Liver (tissue), 8 donors: ENCODE measurements at regions not wholly inside any gene's neighbourhood (a gene's known extent, or its start where the extent isn't known, plus 50 kb on each side); places are given as distances from the start of the nearest gene placed in this dataset.
"Not testable (repeated sequence)": the region's sequence is repeated elsewhere in the genome, so short reads cannot be mapped to it uniquely, and the experiment has no call there.

Source experiments
- DNase-seq: peaks from one replicate; pipeline ENCODE4 v3.0.0-alpha.2; 2017; ENCODE audit warnings: low spot score
- H3K27ac ChIP-seq, 2 donors: one replicate each; pipeline ENCODE4 v1.7.0; 2013; ENCODE audit warnings: inconsistent platforms in 2 of 2, low read length in 2 of 2, control low read depth in 1 of 2, low read depth in 1 of 2, mild to moderate bottlenecking in 1 of 2
- H3K27me3 ChIP-seq, 4 donors: one replicate each; pipeline versions ENCODE4 v1.6.1 to v1.7.0; 2013; ENCODE audit warnings: low read length in 3 of 4, inconsistent platforms in 1 of 4, mild to moderate bottlenecking in 1 of 4, moderate library complexity in 1 of 4; ENCODE audit not compliant: control insufficient read depth in 4 of 4, insufficient read depth in 4 of 4
- H3K36me3 ChIP-seq, 4 donors: one replicate each; pipeline versions ENCODE4 v1.6.1 to v1.7.0; 2013; ENCODE audit warnings: low read length in 3 of 4, mild to moderate bottlenecking in 3 of 4, low read depth in 1 of 4, moderate library complexity in 1 of 4; ENCODE audit not compliant: control insufficient read depth in 4 of 4, insufficient read depth in 3 of 4
- H3K4me1 ChIP-seq, 4 donors: one replicate each; pipeline versions ENCODE4 v1.6.1 to v1.7.0; 2013; ENCODE audit warnings: low read length in 3 of 4, mild to moderate bottlenecking in 3 of 4, moderate library complexity in 1 of 4; ENCODE audit not compliant: control insufficient read depth in 4 of 4, insufficient read depth in 4 of 4
- H3K4me3 ChIP-seq, 3 donors: one replicate each; pipeline versions ENCODE4 v1.6.1 to v1.7.0; 2013; ENCODE audit warnings: low read length in 3 of 3, control low read depth in 1 of 3, low read depth in 1 of 3, mild to moderate bottlenecking in 1 of 3
- H3K9ac ChIP-seq, 2 donors: one replicate each; pipeline ENCODE4 v1.7.0; 2013; ENCODE audit warnings: low read length in 2 of 2, mild to moderate bottlenecking in 2 of 2, moderate library complexity in 2 of 2, control low read depth in 1 of 2, low read depth in 1 of 2
- H3K9me3 ChIP-seq, 4 donors: one replicate each; pipeline versions ENCODE4 v1.6.1 to v1.7.0; 2013; ENCODE audit warnings: low read length in 3 of 4; ENCODE audit not compliant: control insufficient read depth in 4 of 4
- CTCF ChIP-seq: fragments of 150-350 bp; IDR thresholded peaks from 2 replicates; pipeline ENCODE4 v1.5.1; 2017; ENCODE audit warnings: improper control_type of control experiment, low read depth, low read length; ENCODE audit not compliant: missing input control
- FOXA2 ChIP-seq: IDR thresholded peaks from 2 replicates; pipeline ENCODE4 v1.6.1; 2016; ENCODE audit warnings: antibody characterized with exemption
- HNF4A ChIP-seq, 2 donors: conservative IDR thresholded peaks; 2 replicates each; pipeline ENCODE4 v1.6.1; 2016; ENCODE audit warnings: antibody characterized with exemption in 2 of 2, mild to moderate bottlenecking in 2 of 2
- HNF4G ChIP-seq: IDR thresholded peaks from 2 replicates; pipeline ENCODE4 v1.6.1; 2016; ENCODE audit warnings: antibody characterized with exemption
- NR2F2 ChIP-seq: IDR thresholded peaks from 2 replicates; pipeline ENCODE4 v1.6.1; 2016; ENCODE audit warnings: antibody characterized with exemption
- RAD21 ChIP-seq, 2 donors: IDR thresholded peaks; 2 replicates each; pipeline ENCODE4 v1.6.1; 2016; ENCODE audit warnings: antibody characterized with exemption in 2 of 2, mild to moderate bottlenecking in 2 of 2
- RXRA ChIP-seq, 2 donors: IDR thresholded peaks; 2 replicates each; pipeline ENCODE4 v1.6.1; 2017 to 2018; ENCODE audit warnings: antibody characterized with exemption in 2 of 2, mild to moderate bottlenecking in 1 of 2
- SP1 ChIP-seq: IDR thresholded peaks from 2 replicates; pipeline ENCODE4 v1.6.1; 2018; ENCODE audit warnings: antibody characterized with exemption, mild to moderate bottlenecking
- TAF1 ChIP-seq: conservative IDR thresholded peaks from 2 replicates; pipeline ENCODE4 v1.6.1; 2016; ENCODE audit warnings: antibody characterized with exemption, mild to moderate bottlenecking
- WGBS: extraction: QIAGEN DNeasy Blood & Tissue Kit; methylation state at CpG from one replicate; pipeline ENCODE4 v1.1.7; 2013; 5-methylcytosine and 5-hydroxymethylcytosine counted together
- donor health status: healthy.
- donor health status: healthy.
- donor health status: healthy.
- donor health status: healthy.
- donor health status: healthy.

GRCh38 chr2:236376566-236377244 is 112.5 kb upstream of the ASB18 start:
- H3K9ac ChIP-seq: no peak overlapping the region
- H3K27ac ChIP-seq: no peak overlapping the region
- H3K4me3 ChIP-seq: no peak overlapping the region
- TF ChIP-seq SP1 (no peak), RAD21 (IDR thresholded peaks at IDR 0.05) (no peak), FOXA2 (no peak), CTCF (no peak), HNF4G (no peak)
- no peaks in the 10 kb centered on the region for H3K4me1 ChIP-seq
- H3K9me3 ChIP-seq: no peaks in the 10 kb centered on the region
- no peak for DNase-seq
- peaks cover 0 to 3% (median 1%) of the 10 kb centered on the region in 4 donors for H3K27me3 ChIP-seq
- H3K36me3 ChIP-seq: no peaks in the 10 kb centered on the region
- 66% methylated on average over 7 of the region's 7 CpGs for WGBS

- Histone ChIP-seq H3K27me3 (peaks cover 0 to 2% (median 0%) of the 10 kb centered on the region in 4 donors), H3K9ac (no peak overlapping the region), H3K4me3 (no peak overlapping the region), H3K36me3 (no peaks in the 10 kb centered on the region), H3K4me1 (no peaks in the 10 kb centered on the region), H3K9me3 (no peaks in the 10 kb centered on the region), H3K27ac (no peak overlapping the region)
- 89% methylated on average over 16 of the region's 16 CpGs for WGBS
- no peak for DNase-seq
- TF ChIP-seq RXRA (IDR thresholded peaks at IDR 0.05) (no peak), HNF4A (conservative IDR thresholded peaks at IDR 0.05) (no peak), TAF1 (no peak), NR2F2 (no peak)
These were observed 115.9 kb upstream of the ASB18 start for GRCh38 chr2:236380051-236380612.

GRCh38 chr2:236381253-236381652 is 117.0 kb upstream of the ASB18 start:
- not testable (repeated sequence) for H3K4me3 ChIP-seq, H3K27me3 ChIP-seq, H3K36me3 ChIP-seq, H3K9me3 ChIP-seq, H3K4me1 ChIP-seq, DNase-seq, H3K9ac ChIP-seq, H3K27ac ChIP-seq
- 78% methylated on average over 6 of the region's 6 CpGs for WGBS

DNA sequence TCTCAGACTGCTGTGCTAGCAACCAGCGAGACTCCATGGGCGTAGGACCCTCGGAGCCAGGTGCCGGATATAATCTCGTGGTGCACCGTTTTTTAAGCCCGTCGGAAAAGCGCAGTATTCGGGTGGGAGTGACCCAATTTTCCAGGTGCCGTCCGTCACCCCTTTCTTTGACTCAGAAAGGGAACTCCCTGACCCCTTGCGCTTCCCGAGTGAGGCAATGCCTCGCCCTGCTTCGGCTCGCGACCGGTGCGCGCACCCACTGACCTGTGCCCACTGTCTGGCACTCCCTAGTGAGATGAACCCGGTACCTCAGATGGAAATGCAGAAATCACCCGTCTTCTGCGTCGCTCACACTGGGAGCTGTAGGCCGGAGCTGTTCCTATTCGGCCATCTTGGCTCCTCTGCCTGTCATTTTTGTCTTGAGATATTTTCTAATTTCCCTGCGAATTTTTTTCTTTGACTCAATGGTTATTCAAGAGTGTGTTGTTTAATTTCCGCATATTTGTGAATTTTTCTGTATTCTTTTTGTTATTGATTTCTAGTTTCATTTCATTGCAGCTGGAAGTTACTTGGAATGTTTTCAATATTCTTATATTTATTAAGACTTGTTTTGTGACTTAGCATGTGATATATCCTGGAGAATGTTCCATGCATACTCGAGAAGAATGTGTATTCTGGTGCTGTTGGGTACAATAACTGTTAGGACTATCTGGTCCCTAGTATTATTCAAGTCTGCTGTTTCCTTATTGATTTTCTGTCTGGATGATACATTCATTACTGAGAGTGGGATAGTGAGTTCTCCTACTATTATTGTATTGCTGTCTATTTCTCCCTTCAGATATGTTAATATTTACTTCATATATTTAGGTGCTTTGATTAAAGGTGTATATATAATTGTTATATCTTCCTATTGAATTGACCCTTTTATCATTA is 125.3 kb upstream of the ASB18 start:
- not testable (repeated sequence) for H3K4me3 ChIP-seq, H3K9me3 ChIP-seq, H3K27me3 ChIP-seq, H3K27ac ChIP-seq, H3K9ac ChIP-seq, H3K36me3 ChIP-seq, H3K4me1 ChIP-seq, DNase-seq
- 87% methylated on average over 30 of the region's 30 CpGs for WGBS
